GM21576 (cell line): ENCODE measurements at regions not wholly inside any gene's neighbourhood (a gene's known extent, or its start where the extent isn't known, plus 50 kb on each side); places are given as distances from the start of the nearest gene placed in this dataset.

Experiments used
- ATAC-seq: cut with Tn5 transposase; IDR thresholded peaks from one replicate; pipeline ENCODE4 v1.9.1; 2021; ENCODE audit warnings: mild to moderate bottlenecking, moderate library complexity; ENCODE audit not compliant: unreplicated experiment

GRCh38 chr13:30151388-30151787, 156.0 kb downstream of the KATNAL1 start:
- no peak for ATAC-seq

DNA sequence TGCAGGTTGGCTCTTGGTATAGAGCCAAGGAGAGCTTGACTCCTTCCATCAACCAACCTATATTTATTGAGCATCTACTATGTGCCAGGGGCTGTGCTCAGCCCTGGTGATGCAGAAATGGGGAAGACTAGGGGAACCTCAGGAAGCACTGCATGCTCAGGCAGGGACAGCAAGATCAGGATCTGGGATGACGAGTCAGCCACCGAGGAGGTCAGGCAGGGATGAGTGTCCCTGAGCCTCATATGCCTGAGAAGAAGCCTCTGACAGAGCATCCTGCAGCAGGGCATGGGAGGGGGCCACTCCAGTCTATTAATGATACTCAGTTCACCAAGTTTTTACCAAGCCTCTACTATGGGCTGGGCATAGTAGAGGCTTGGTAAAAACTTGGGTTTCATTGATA, 158.1 kb downstream of the KATNAL1 start:
- ATAC-seq, result no peak

DNA sequence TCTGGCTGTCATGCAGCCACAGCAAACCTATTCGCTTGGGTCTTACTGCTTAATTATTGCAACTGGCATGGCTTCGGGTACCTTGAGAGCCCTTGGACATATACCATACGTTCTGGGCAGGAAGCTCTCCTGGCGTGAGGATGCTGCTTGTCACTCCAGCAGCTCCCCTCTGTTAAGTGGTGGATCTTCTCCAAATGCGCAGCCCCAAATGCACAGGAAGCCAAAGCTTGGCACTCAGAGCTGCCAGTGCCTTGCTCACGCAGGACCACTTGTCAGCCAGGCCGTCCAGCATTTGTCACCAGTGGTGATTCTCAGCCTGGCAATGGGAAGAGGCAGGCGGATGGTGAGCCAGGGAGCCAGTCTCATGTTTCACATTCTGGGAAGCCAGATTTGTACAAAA, 158.6 kb downstream of the KATNAL1 start:
- no peak for ATAC-seq

DNA sequence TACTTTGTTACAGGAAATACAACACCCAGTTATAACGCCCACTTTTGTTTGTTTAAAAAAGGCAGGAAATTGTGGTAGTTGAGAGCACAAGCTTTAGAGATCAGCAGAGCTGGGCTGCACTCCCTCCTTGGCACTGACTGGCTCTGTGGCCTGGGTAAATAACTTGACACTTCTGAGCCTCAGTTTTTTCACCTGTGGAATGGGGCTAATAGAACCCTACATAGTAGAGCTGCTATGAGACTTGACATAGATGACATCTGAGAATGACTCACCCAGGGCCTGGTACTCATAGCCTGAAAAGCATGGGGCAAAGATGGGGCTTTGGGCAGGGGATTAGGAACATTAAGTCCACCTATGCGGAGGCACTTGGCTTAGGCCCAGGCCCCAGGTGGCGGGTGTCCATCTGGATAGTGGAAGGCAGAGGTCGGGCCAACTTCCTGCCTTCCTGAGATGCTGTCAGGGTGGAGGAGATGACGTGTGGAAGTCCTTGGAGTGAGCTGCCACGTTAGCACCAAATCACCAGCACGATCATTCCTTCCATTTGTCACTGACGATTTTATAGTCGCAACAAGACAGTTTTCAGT, 159.1 kb downstream of the KATNAL1 start:
- no peak for ATAC-seq

- ATAC-seq, result no peak
Observed at GRCh38 chr13:30147421-30147820, 159.9 kb downstream of the KATNAL1 start.

DNA sequence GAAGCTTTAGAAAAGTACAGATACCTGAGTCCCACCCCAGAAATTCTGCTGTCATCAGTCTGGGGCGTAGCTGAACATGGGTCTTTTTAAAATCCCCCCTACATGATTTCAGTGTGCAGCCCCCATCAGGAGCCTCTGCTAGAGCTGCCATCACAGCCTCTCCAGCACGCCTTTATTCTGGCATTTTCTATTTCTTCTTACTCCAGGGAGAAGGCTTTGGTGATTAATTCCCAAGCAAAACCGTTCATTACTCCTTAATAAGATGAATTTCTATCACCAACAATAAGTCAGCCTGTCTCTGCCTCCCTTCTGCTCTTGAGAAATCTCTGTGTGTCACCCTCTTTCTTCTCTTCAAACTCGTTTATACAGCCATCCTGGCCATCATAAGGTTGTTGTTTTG, 160.3 kb downstream of the KATNAL1 start:
- no peak for ATAC-seq

- no peak for ATAC-seq
Observed at GRCh38 chr13:30145709-30146367, 161.5 kb downstream of the KATNAL1 start.

GRCh38 chr13:30143666-30144400, 163.5 kb downstream of the KATNAL1 start:
- ATAC-seq, result no peak

GRCh38 chr13:30142486-30143211, 164.7 kb downstream of the KATNAL1 start:
- ATAC-seq, result no peak

DNA sequence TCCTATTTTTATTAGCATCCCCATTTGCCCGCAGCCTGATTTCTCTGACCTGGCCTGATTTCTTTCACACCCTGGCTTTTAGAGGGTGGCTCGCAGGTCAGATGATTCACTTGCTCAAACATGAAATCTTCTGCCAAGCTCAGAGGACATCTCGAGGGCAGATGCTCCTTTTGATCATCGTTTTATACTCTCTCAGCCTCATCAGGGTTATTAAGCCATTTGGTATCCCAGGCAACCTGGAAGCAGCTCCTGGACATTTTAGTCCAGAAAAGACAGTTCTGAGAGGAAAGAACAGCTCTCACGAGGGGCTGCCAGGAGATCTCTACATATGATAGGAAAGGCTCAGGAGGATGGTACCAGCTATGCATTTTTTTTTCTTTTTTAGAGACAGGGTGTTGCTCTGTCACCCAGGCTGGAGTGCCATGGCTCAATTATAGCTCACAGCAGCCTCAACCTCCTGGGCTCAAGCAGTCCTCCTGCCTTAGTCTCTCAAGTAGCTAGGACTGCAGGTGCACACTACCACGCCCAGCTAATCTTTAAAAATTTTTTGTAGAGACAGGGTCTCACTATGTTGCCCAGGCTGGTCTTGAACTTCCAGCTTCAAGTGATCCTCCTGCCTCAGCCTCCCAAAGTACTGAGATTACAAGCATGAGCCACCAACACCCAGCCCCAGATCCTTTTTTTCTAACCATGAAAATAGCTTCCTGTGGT, 165.4 kb downstream of the KATNAL1 start:
- no peak for ATAC-seq

DNA sequence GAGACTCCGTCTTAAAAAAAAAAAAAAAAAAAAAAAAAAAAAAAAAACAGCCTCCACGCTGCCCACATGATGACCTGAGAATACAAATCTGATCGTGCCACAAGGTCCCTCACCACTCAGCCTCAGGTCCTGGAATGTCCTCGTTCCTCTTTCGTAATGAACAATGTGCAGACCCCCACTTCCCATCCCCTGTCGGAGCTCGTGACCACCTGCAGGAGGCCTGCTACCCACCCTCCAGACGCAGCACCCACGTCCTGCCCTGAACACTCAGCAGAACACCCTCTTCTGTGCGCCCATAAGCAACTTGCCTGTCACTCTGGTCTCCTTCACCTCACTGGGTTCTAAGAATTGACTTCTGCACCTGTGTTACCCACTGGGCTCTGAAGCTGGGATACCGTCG, 166.4 kb downstream of the KATNAL1 start:
- no peak for ATAC-seq

DNA sequence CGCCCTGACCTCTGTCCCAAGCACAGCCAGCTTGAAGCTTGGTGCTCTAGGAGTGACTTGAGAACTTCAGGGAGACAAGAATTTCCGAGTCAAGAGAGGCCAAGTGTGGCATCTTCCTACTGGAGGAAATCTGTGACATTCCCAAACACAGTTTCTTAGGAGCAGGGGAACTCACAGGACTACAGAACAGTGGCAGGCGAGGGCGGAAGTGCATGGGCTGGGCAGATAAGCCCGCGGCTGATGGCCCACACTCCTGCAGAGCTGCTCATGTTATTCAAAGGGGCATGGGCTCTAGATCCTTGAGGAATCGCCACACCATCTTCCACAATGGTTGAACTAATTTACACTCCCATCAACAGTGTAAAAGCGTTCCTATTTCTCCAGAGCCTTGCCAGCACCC, 168.8 kb downstream of the KATNAL1 start:
- no peak for ATAC-seq

- no peak for ATAC-seq
Observed at GRCh38 chr13:30135868-30136267, 171.5 kb downstream of the KATNAL1 start.

- ATAC-seq, result no peak
Observed at GRCh38 chr13:30135351-30135750, 172.0 kb downstream of the KATNAL1 start.

- no peak for ATAC-seq
Observed at GRCh38 chr13:30134578-30134977, 172.8 kb downstream of the KATNAL1 start.

DNA sequence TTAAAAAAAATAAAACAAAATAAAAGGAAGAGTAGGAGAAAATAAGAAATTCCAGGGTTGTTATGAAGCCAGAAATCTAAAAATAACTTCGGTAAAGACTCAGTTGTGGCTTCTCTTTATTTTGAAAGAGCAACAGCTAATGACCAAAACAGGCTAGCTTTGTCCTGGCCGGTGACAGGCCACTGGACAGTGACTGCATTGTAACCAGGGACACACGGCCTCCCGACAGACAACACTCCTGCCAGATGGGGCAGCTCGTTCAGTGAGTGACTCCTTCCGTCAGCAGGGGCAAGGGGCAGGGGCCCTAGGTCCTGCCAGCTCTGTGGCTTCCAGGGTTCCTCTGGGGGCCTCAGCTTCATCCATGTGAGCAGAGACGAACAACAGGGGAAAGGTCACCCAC, 173.4 kb downstream of the KATNAL1 start:
- no peak for ATAC-seq

DNA sequence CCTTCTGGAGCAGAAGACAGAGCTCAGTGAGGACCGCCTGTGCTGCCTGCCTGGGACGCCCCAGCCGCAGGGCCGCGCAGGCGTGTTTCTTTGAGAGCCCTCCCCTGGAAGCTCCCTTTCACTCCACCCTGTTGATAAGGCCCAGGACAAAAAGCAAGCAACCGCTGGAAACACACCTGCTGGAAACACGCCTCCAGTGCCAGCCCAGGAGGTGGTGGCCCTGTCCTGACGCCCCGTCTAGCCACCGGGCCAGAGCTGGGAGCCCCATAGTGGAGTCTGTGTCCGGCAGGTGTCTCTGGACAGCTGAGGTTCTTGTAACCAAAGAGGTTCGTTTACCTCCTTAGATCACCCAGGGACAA, 173.8 kb downstream of the KATNAL1 start:
- ATAC-seq, result no peak

DNA sequence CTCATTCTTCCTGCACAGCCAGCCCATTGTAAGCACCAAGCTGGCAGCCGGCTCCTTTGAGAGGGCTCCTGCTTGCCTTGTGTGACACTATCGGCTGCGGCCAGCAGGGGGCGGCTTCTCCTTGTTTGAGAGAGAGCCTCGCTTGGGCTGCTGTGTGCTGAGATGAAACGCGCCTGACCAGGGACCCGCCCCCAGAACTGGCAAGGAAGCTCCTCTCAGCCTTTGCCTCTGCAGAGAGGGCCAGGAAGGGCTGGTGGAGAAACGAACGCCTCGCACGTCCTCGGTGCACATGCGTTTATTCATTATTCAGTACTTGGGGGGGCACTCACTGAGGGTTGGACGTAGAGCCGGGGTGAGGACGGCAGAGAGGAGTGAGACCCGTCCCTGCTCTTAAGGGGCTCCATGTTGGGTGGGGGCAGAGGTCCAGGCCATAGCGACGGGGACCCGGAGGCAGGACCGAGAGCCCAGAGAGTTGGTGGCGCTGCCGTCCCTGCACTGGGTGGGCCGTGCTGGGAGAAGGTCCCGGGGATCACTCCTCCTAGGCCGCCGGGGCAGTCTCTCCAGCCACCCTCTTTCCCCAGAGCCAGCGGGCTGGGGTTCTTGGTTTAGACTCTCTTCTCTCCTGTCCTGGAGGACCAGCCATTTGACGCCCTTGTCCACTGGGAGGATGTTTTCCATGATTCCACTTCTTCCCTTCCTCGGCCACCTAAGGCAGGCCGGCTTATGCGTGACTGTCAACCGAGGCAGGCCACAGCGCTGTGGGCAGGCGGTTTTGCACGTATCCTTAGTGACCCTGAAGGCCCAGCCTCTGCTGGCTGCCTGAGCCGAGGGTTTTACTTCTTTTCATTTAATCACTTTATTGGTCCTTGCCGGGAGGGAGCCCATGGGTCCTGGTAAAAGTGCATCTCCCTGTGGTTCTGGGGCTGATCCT, 174.5 kb downstream of the KATNAL1 start:
- peak; percentile 91 for ATAC-seq

- no peak for ATAC-seq
Observed at GRCh38 chr13:30129411-30129810, 177.9 kb downstream of the KATNAL1 start.

DNA sequence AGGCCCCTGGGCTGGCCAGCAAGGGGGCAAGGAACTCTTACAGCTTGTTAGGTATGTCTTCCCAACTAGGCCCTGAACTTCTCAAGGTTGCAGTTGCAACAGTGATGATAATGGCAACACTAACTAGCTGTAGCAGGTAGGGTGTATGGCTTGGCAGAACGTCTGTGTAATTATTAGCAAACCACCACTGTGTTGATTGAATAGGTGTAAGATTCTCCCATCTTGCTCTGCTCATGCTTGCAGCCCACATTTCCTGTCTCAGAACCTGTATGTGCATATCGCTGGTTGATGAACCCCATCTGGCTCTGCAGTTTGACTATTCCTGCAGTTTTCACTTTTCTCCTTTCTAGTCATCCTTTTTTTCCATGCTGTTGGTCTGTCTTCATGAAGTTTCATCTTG, 178.8 kb downstream of the KATNAL1 start:
- no peak for ATAC-seq
